ENCODE measurements at regions not wholly inside any gene's neighbourhood (a gene's known extent, or its start where the extent isn't known, plus 50 kb on each side); places are given as distances from the start of the nearest gene placed in this dataset.

- no peak for TF ChIP-seq CTCF (IDR thresholded peaks at IDR 0.05; ENCODE audit: low read depth, low read length)
- TF ChIP-seq EZH2phosphoT487 (IDR thresholded peaks at IDR 0.05; ENCODE audit: low read depth), result no peak
Measured at GRCh38 chr2:150066490-150066889, 421.0 kb downstream of the RND3 start.
